ENCODE measurements at regions not wholly inside any gene's neighbourhood (a gene's known extent, or its start where the extent isn't known, plus 50 kb on each side); places are given as distances from the start of the nearest gene placed in this dataset.
"Not testable (repeated sequence)": the region's sequence is repeated elsewhere in the genome, so short reads cannot be mapped to it uniquely, and the experiment has no call there.

- DNase-seq (ENCODE audit: low read depth): no peak
These were observed 54.4 kb upstream of the IQCM start for GRCh38 chr4:149870008-149870407.

- DNase-seq (ENCODE audit: low read depth): no peak
These were observed 66.1 kb upstream of the IQCM start for GRCh38 chr4:149881744-149882143.

- no peak for DNase-seq (ENCODE audit: low read depth)
These were observed 66.6 kb upstream of the IQCM start for GRCh38 chr4:149882251-149882650.

GRCh38 chr4:149884046-149884445, 68.4 kb upstream of the IQCM start:
- DNase-seq (ENCODE audit: low read depth): no peak

- DNase-seq (ENCODE audit: low read depth): no peak
These were observed 69.0 kb upstream of the IQCM start for GRCh38 chr4:149884529-149885181.

GRCh38 chr4:149885896-149886295, 70.3 kb upstream of the IQCM start:
- no peak for DNase-seq (ENCODE audit: low read depth)

GRCh38 chr4:149886786-149887490, 71.3 kb upstream of the IQCM start:
- no peak for DNase-seq (ENCODE audit: low read depth)

- no peak for DNase-seq (ENCODE audit: low read depth)
These were observed 74.3 kb upstream of the IQCM start for GRCh38 chr4:149889991-149890390.

GRCh38 chr4:149890531-149890930, 74.9 kb upstream of the IQCM start:
- no peak for DNase-seq (ENCODE audit: low read depth)

GRCh38 chr4:149891426-149891825, 75.8 kb upstream of the IQCM start:
- DNase-seq (ENCODE audit: low read depth): no peak

GRCh38 chr4:149896432-149896831, 80.8 kb upstream of the IQCM start:
- no peak for DNase-seq (ENCODE audit: low read depth)

- DNase-seq (ENCODE audit: low read depth): no peak
These were observed 82.1 kb upstream of the IQCM start for GRCh38 chr4:149897783-149898182.

- DNase-seq (ENCODE audit: low read depth): no peak
These were observed 85.5 kb upstream of the IQCM start for GRCh38 chr4:149901128-149901527.

GRCh38 chr4:149902242-149902641, 86.6 kb upstream of the IQCM start:
- no peak for DNase-seq (ENCODE audit: low read depth)

- DNase-seq (ENCODE audit: low read depth): no peak
These were observed 94.5 kb upstream of the IQCM start for GRCh38 chr4:149910177-149910576.

- no peak for DNase-seq (ENCODE audit: low read depth)
These were observed 95.1 kb upstream of the IQCM start for GRCh38 chr4:149910604-149911350.

- DNase-seq (ENCODE audit: low read depth): no peak
These were observed 95.7 kb upstream of the IQCM start for GRCh38 chr4:149911354-149911753.

GRCh38 chr4:149912000-149912399, 96.4 kb upstream of the IQCM start:
- DNase-seq (ENCODE audit: low read depth): no peak

GRCh38 chr4:149914119-149915115, 98.8 kb upstream of the IQCM start:
- DNase-seq (ENCODE audit: low read depth): peak; percentile 20

GRCh38 chr4:149915735-149916134, 100.1 kb upstream of the IQCM start:
- not testable (repeated sequence) for DNase-seq (ENCODE audit: low read depth)

GRCh38 chr4:149923736-149924135, 108.1 kb upstream of the IQCM start:
- no peak for DNase-seq (ENCODE audit: low read depth)

GRCh38 chr4:149927514-149927913, 111.9 kb upstream of the IQCM start:
- DNase-seq (ENCODE audit: low read depth): no peak

Data from CMK (cell line).